Uterus (tissue), 3 donors: ENCODE measurements at regions not wholly inside any gene's neighbourhood (a gene's known extent, or its start where the extent isn't known, plus 50 kb on each side); places are given as distances from the start of the nearest gene placed in this dataset.
A peak's percentile ranks its signal among the peaks of the same experiment; 100 is the strongest.

Source experiments
- DNase-seq, 2 donors: peaks; one replicate each; pipeline ENCODE4 v3.0.0-alpha.2; 2019 to 2020
- H3K27ac ChIP-seq, 2 donors: fragments of 200-600 bp; sonication (generic); 1 replicate in 1 of 2; 2 replicates in 1 of 2; pipeline ENCODE4 v1.5.1; 2016 to 2018
- H3K27me3 ChIP-seq, 2 donors: fragments of 200-600 bp; sonication (generic); one replicate each; pipeline ENCODE4 v1.5.1; 2018 to 2019; ENCODE audit warnings: control low read depth in 1 of 2
- H3K36me3 ChIP-seq, 2 donors: fragments of 200-600 bp; sonication (generic); one replicate each; pipeline ENCODE4 v1.5.1; 2019; ENCODE audit warnings: control low read depth in 1 of 2
- H3K4me1 ChIP-seq, 2 donors: fragments of 200-600 bp; sonication (generic); one replicate each; pipeline ENCODE4 v1.5.1; 2018 to 2019; ENCODE audit warnings: control low read depth in 1 of 2
- H3K4me3 ChIP-seq, 2 donors: fragments of 200-600 bp; sonication (generic); 1 replicate in 1 of 2; 2 replicates in 1 of 2; pipeline ENCODE4 v1.5.1; 2018 to 2019; ENCODE audit warnings: mild to moderate bottlenecking in 1 of 2
- H3K9me3 ChIP-seq, 2 donors: fragments of 200-600 bp; sonication (generic); one replicate each; pipeline ENCODE4 v1.5.1; 2019; ENCODE audit warnings: control low read depth in 1 of 2
- CTCF ChIP-seq, 4 experiments: fragments of 200-600 bp in 2 of 4; fragments of 450-650 bp in 2 of 4; sonication (generic) in 2 of 4; IDR thresholded peaks; one replicate each; pipeline ENCODE4 v1.5.1; 2016 to 2019; ENCODE audit warnings: antibody characterized with exemption in 4 of 4, mild to moderate bottlenecking in 2 of 4, moderate library complexity in 1 of 4
- POLR2A ChIP-seq, 2 donors: fragments of 450-650 bp; IDR thresholded peaks; one replicate each; pipeline ENCODE4 v1.6.1; 2016; ENCODE audit warnings: antibody characterized with exemption in 2 of 2, mild to moderate bottlenecking in 1 of 2, moderate library complexity in 1 of 2
- intact Hi-C: fragments of 100-400 bp; cut with DNase I; formaldehyde crosslinking; loops from one replicate; pipeline ENCODE4 v1.15.1; 2023; ENCODE audit warnings: low total_unique reads
- donor health status: DM: yes; HTN: yes; CAD: no.

- intact Hi-C loops = no loop called here
- Histone ChIP-seq H3K36me3 (no peaks in the 10 kb centered on the region), H3K27ac (peak overlapping the region; percentile 56 to 80), H3K4me1 (no peaks in the 10 kb centered on the region), H3K27me3 (no peaks in the 10 kb centered on the region), H3K4me3 (peak overlapping the region in 1 of 2 donors; percentile 5), H3K9me3 (no peaks in the 10 kb centered on the region)
- DNase-seq = peak; percentile 76 to 82
- TF ChIP-seq POLR2A (IDR thresholded peaks at IDR 0.05) (no peak), CTCF (IDR thresholded peaks at IDR 0.05) (no peak)
Observed at GRCh38 chr5:160175438-160176218, 53.7 kb upstream of the FABP6 start.

GRCh38 chr5:160174780-160175437 lies 54.4 kb upstream of the FABP6 start:
- Histone ChIP-seq H3K27ac (peak overlapping the region; percentile 56 to 80), H3K27me3 (no peaks in the 10 kb centered on the region), H3K36me3 (no peaks in the 10 kb centered on the region), H3K9me3 (no peaks in the 10 kb centered on the region), H3K4me3 (no peak overlapping the region), H3K4me1 (no peaks in the 10 kb centered on the region)
- TF ChIP-seq CTCF (IDR thresholded peaks at IDR 0.05) (no peak), POLR2A (IDR thresholded peaks at IDR 0.05) (no peak)
- intact Hi-C loops = no loop called here
- no peak for DNase-seq

GRCh38 chr5:160174290-160174689 lies 55.0 kb upstream of the FABP6 start:
- no peak for DNase-seq
- Histone ChIP-seq H3K4me1 (no peaks in the 10 kb centered on the region), H3K27me3 (no peaks in the 10 kb centered on the region), H3K9me3 (no peaks in the 10 kb centered on the region), H3K36me3 (no peaks in the 10 kb centered on the region), H3K27ac (peak overlapping the region; percentile 56 to 80), H3K4me3 (no peak overlapping the region)
- TF ChIP-seq POLR2A (IDR thresholded peaks at IDR 0.05) = no peak
- no peak for TF ChIP-seq CTCF (IDR thresholded peaks at IDR 0.05)
- intact Hi-C loops = no loop called here

GRCh38 chr5:160171666-160172065 lies 52.4 kb upstream of the PWWP2A start:
- no peaks in the 10 kb centered on the region for H3K27me3 ChIP-seq
- no peak for DNase-seq
- no peaks in the 10 kb centered on the region for H3K9me3 ChIP-seq
- TF ChIP-seq POLR2A (IDR thresholded peaks at IDR 0.05) (no peak), CTCF (IDR thresholded peaks at IDR 0.05) (no peak)
- peak overlapping the region in 1 of 2 donors; percentile 61 for H3K27ac ChIP-seq
- no peak overlapping the region for H3K4me3 ChIP-seq
- H3K4me1 ChIP-seq = no peaks in the 10 kb centered on the region
- no peaks in the 10 kb centered on the region for H3K36me3 ChIP-seq
- intact Hi-C loops = no loop called here

GRCh38 chr5:160169326-160169725 lies 50.1 kb upstream of the PWWP2A start:
- no peak overlapping the region for H3K4me3 ChIP-seq
- peaks cover 0 to 13% of the 10 kb centered on the region in 2 donors for H3K4me1 ChIP-seq
- peak overlapping the region; percentile 71 to 89 for H3K27ac ChIP-seq
- DNase-seq = peak; percentile 23 to 27
- H3K9me3 ChIP-seq = no peaks in the 10 kb centered on the region
- H3K27me3 ChIP-seq = no peaks in the 10 kb centered on the region
- no peak for TF ChIP-seq CTCF (IDR thresholded peaks at IDR 0.05)
- no peak for TF ChIP-seq POLR2A (IDR thresholded peaks at IDR 0.05)
- intact Hi-C loops = no loop called here
- H3K36me3 ChIP-seq = no peaks in the 10 kb centered on the region
